Lower leg skin (tissue), 3 donors: ENCODE measurements at regions not wholly inside any gene's neighbourhood (a gene's known extent, or its start where the extent isn't known, plus 50 kb on each side); places are given as distances from the start of the nearest gene placed in this dataset.

ENCODE experiments used
- POLR2A ChIP-seq, 2 donors: fragments of 450-650 bp; IDR thresholded peaks; one replicate each; pipeline ENCODE4 v1.6.1; 2016 to 2017; ENCODE audit warnings: antibody characterized with exemption in 2 of 2, mild to moderate bottlenecking in 1 of 2, moderate library complexity in 1 of 2
- TF ChIP-seq, protein P1 (sequence below), 3 donors: fragments of 450-650 bp; IDR thresholded peaks; one replicate each; pipeline ENCODE4 v1.5.1; 2016; ENCODE audit warnings: antibody characterized with exemption in 3 of 3, mild to moderate bottlenecking in 3 of 3, moderate library complexity in 2 of 3

DNA sequence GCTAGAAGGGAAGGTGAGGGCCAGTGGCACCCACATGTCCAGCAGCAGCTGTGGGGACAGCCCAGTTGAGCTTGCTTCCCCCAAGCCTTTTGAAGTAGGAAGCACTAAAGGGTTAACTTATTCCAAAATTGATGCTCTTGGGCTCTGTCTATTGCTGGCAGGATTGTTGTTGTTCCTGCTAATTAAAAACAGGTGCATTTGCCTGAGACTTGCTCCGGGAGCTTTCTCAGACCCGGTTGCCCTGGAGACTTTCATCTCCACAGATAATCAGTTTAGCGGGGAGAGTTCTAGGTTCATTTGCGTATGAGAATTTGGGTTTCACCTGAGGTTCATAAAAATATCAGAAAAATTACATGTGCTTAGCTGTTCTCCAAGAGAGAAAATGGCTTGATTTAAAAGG lies 277.3 kb downstream of the LRATD1 start:
- TF ChIP-seq POLR2A (IDR thresholded peaks at IDR 0.05), result no peak
- TF ChIP-seq, protein P1, sequence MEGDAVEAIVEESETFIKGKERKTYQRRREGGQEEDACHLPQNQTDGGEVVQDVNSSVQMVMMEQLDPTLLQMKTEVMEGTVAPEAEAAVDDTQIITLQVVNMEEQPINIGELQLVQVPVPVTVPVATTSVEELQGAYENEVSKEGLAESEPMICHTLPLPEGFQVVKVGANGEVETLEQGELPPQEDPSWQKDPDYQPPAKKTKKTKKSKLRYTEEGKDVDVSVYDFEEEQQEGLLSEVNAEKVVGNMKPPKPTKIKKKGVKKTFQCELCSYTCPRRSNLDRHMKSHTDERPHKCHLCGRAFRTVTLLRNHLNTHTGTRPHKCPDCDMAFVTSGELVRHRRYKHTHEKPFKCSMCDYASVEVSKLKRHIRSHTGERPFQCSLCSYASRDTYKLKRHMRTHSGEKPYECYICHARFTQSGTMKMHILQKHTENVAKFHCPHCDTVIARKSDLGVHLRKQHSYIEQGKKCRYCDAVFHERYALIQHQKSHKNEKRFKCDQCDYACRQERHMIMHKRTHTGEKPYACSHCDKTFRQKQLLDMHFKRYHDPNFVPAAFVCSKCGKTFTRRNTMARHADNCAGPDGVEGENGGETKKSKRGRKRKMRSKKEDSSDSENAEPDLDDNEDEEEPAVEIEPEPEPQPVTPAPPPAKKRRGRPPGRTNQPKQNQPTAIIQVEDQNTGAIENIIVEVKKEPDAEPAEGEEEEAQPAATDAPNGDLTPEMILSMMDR (IDR thresholded peaks at IDR 0.05), result no peak
